Heart right ventricle (tissue), 16 donors: ENCODE measurements at regions not wholly inside any gene's neighbourhood (a gene's known extent, or its start where the extent isn't known, plus 50 kb on each side); places are given as distances from the start of the nearest gene placed in this dataset.

Experiments
- ATAC-seq, 8 donors: fragments of 200-7000 bp; cut with Tn5 transposase; one replicate each; pipeline ENCODE4 v1.9.1; 2020; ENCODE audit warnings: mild to moderate bottlenecking in 8 of 8, moderate library complexity in 8 of 8, moderate number of reproducible peaks in 1 of 8
- DNase-seq, 2 donors: peaks; one replicate each; pipeline ENCODE4 v3.0.0-alpha.2; 2020
- H3K27ac ChIP-seq, 10 donors: fragments of 200-600 bp; sonication (generic) in 2 of 10; one replicate each; pipeline versions ENCODE4 v1.5.0 to v1.8.0; 2020 to 2022; ENCODE audit warnings: mild to moderate bottlenecking in 3 of 10
- H3K27me3 ChIP-seq, 7 donors: fragments of 200-600 bp; one replicate each; pipeline ENCODE4 v1.8.0; 2021 to 2022; ENCODE audit warnings: mild to moderate bottlenecking in 2 of 7
- H3K36me3 ChIP-seq, 9 donors: fragments of 200-600 bp; sonication (generic) in 1 of 9; one replicate each; pipeline versions ENCODE4 v1.5.0 to v1.8.0; 2020 to 2022; ENCODE audit warnings: mild to moderate bottlenecking in 2 of 9
- H3K4me1 ChIP-seq, 9 donors: fragments of 200-600 bp; sonication (generic) in 1 of 9; one replicate each; pipeline versions ENCODE4 v1.5.0 to v1.8.0; 2020 to 2022; ENCODE audit warnings: mild to moderate bottlenecking in 4 of 9
- H3K4me3 ChIP-seq, 10 donors: fragments of 200-600 bp; sonication (generic) in 2 of 10; one replicate each; pipeline versions ENCODE4 v1.5.0 to v1.8.0; 2020 to 2022; ENCODE audit warnings: mild to moderate bottlenecking in 7 of 10, moderate library complexity in 2 of 10
- H3K9me3 ChIP-seq, 11 donors: fragments of 200-600 bp in 10 of 11; sonication (generic) in 2 of 11; one replicate each; pipeline versions ENCODE4 v1.5.0 to v1.8.0; 2013 to 2022; ENCODE audit warnings: mild to moderate bottlenecking in 2 of 11, control low read depth in 1 of 11, moderate library complexity in 1 of 11
- CTCF ChIP-seq, 9 donors: fragments of 200-600 bp; sonication (generic) in 2 of 9; IDR thresholded peaks; one replicate each; pipeline versions ENCODE4 v1.5.0 to v1.8.0; 2021 to 2022; ENCODE audit warnings: antibody characterized with exemption in 9 of 9, mild to moderate bottlenecking in 5 of 9, moderate library complexity in 1 of 9
- WGBS, 2 donors: extraction: QIAGEN DNeasy Blood & Tissue Kit; methylation state at CpG; one replicate each; pipeline ENCODE4 v1.1.7; 2013; ENCODE audit warnings: inconsistent platforms in 1 of 2; 5-methylcytosine and 5-hydroxymethylcytosine counted together
- intact Hi-C, 10 donors: fragments of 100-400 bp; cut with DNase I; formaldehyde crosslinking; loops; one replicate each; pipeline versions ENCODE4 v1.11.1 to v1.14.2; 2022
- donor health status: Arrhythmogenic right ventricular cardiomyopathy.
- donor health status: ischemic (EF 13 %, LVEDD 7.1; RV severe dilation, severe dysfunction).
- donor health status: healthy with polysubstance abuse.
- donor health status: DM: no; HTN: yes; CAD: no.
- donor health status: DM: no; HTN: no; CAD: no.
- donor health status: ischemic (EF 25% LVEDD 6.9; RV normal size, moderate dysfunction).
- donor health status: ischemic (EF 25% LVEDD 5.7; RV mildly dilated, moderate dysfunction).
- donor health status: healthy.
- donor health status: DM: yes; HTN: yes; CAD: no.
- donor health status: Ischemic cardiomyopathy.
- donor health status: ischemic (EF 35%, LVEDD 5.7; RV mildly dilated, moderate dysfunction).
- donor health status: nonischemic (EF 11% LVEDD 7.7; RV severe dilation, severe dysfunction).
- donor health status: DM: yes; HTN: yes; CAD: no.
- donor health status: PGD.
- donor health status: ischemic (EF 29% LVEDD 5.4; RV normal size, mild dysfunction).
- donor health status: nonischemic (EF 23%, LVEDD 6.1; RV moderate dilation, normal function).

- no peaks in the 10 kb centered on the region for H3K36me3 ChIP-seq
- WGBS, 2 donors: 97 to 100% methylated on average over 2 of the region's 2 CpGs
- H3K27ac ChIP-seq: no peak overlapping the region
- H3K4me1 ChIP-seq: no peaks in the 10 kb centered on the region
- H3K27me3 ChIP-seq: no peaks in the 10 kb centered on the region
- no peak for TF ChIP-seq CTCF (IDR thresholded peaks at IDR 0.05)
- no peak for ATAC-seq
- peaks cover 0 to 24% (median 5%) of the 10 kb centered on the region in 11 donors for H3K9me3 ChIP-seq
- H3K4me3 ChIP-seq: no peak overlapping the region
- intact Hi-C loops: no loop called here
- no peak for DNase-seq
Observed at GRCh38 chr6:119838043-119838442, 488.5 kb upstream of the MAN1A1 start.

DNA sequence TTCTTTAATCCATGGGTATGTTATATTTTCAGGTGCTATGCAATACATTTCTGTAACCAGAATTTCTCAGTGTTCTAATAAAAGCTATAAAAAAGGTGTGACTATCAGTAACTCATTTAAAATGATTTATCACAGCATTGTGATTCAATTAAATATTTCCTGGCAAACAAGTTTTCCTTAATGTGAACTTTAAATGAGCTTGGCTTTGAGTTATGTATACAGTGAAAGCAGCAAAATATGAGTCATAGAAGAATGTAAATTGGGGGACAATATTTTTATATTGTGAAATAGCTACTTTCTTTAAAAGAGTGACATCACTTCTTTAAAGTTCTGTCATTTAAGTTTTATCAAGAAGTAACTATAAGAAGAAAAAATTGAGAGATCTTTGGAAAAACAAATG, 484.9 kb upstream of the MAN1A1 start:
- no peak overlapping the region for H3K4me3 ChIP-seq
- peaks cover 0 to under 1% (median 0%) of the 10 kb centered on the region in 11 donors for H3K9me3 ChIP-seq
- no peak for TF ChIP-seq CTCF (IDR thresholded peaks at IDR 0.05)
- intact Hi-C loops: no loop called here
- H3K4me1 ChIP-seq: no peaks in the 10 kb centered on the region
- no peaks in the 10 kb centered on the region for H3K27me3 ChIP-seq
- DNase-seq: no peak
- no peak overlapping the region for H3K27ac ChIP-seq
- ATAC-seq: no peak
- H3K36me3 ChIP-seq: no peaks in the 10 kb centered on the region

DNA sequence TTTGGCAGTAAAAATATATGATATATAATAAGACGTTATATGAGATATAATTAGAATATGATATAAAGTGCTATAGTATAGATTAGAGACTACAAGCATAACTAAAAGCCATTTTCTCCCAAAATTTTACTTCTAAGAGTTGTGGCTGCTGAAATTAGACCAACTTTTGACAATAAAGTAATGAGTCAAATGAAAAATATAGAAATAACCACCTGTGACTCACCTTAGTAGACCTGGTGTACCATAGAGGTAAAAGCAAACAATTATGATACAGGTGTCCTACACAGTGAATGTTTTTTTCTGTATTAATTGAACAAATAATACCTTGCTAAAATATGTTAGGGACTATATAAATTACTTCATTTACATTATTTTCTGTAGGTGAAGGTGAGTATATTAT, 482.9 kb upstream of the MAN1A1 start:
- WGBS, 2 donors: 36 to 65% methylated on average over 1 of the region's 1 CpG
- no peak for ATAC-seq
- intact Hi-C loops: no loop called here

DNA sequence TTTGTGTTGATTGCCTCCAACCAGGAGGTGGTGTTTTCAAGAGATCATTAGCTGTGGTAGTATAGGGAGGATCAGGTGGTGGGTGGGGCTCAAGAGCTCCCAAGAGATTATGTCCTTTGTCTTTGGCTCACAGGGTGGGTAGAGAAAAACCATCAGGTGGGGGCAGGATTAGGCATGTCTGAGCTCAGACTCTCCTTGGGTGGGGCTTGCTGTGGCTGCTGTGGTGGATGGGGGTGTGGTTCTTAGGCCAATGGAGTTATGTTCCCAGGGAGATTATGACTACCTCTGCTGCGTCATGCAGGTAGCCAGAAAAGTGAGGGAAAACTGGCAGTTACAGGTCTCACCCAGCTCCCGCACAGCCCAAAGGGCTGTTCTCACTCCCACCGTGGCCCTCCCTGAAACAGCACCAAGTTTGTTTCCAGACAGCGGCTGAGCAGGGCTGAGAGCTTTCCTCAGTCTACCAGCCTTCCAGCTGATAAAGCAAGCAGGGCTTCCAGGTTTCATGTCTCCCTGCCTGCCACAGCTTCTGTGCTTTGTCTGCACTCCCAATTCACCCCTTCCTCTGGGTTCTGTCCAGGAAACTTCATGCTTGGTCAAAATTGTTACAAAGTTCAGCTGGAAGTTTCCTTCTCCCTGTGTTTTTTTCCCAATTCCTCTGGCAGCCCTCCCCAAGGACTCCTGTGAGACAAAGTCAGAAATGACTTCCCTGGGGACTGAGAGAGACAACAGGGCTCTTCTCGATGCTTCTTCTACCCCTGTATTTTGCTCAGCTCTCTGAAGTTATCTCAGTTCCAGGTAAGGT, 481.1 kb upstream of the MAN1A1 start:
- no peak for TF ChIP-seq CTCF (IDR thresholded peaks at IDR 0.05)
- H3K36me3 ChIP-seq: no peaks in the 10 kb centered on the region
- no peaks in the 10 kb centered on the region for H3K4me1 ChIP-seq
- intact Hi-C loops: no loop called here
- ATAC-seq: no peak
- H3K27ac ChIP-seq: no peak overlapping the region
- DNase-seq: no peak
- H3K27me3 ChIP-seq: no peaks in the 10 kb centered on the region
- H3K4me3 ChIP-seq: no peak overlapping the region
- WGBS, 2 donors: 79 to 81% methylated on average over 5 of the region's 5 CpGs
- peaks cover 0 to 11% (median 0%) of the 10 kb centered on the region in 11 donors for H3K9me3 ChIP-seq

More for the DNA sequence above, 482.9 kb upstream of the MAN1A1 start:
- Histone ChIP-seq H3K36me3 (no peaks in the 10 kb centered on the region), H3K4me1 (no peaks in the 10 kb centered on the region), H3K27me3 (no peaks in the 10 kb centered on the region), H3K27ac (no peak overlapping the region), H3K4me3 (no peak overlapping the region), H3K9me3 (peaks cover 0 to 11% (median 0%) of the 10 kb centered on the region in 11 donors)
- DNase-seq: no peak
- TF ChIP-seq CTCF (IDR thresholded peaks at IDR 0.05): no peak
